HG03045 (cell line): ENCODE measurements at regions not wholly inside any gene's neighbourhood (a gene's known extent, or its start where the extent isn't known, plus 50 kb on each side); places are given as distances from the start of the nearest gene placed in this dataset.
A peak's percentile ranks its signal among the peaks of the same experiment; 100 is the strongest.
"Not testable (repeated sequence)": the region's sequence is repeated elsewhere in the genome, so short reads cannot be mapped to it uniquely, and the experiment has no call there.

Experiments used
- ATAC-seq: cut with Tn5 transposase; IDR thresholded peaks from one replicate; pipeline ENCODE4 v1.9.1; 2021; ENCODE audit warnings: mild to moderate bottlenecking, moderate library complexity; ENCODE audit not compliant: unreplicated experiment

GRCh38 chr1:79264285-79264684, 257.8 kb upstream of the ADGRL4 start:
- ATAC-seq = no peak

GRCh38 chr1:79262745-79263258, 256.3 kb upstream of the ADGRL4 start:
- no peak for ATAC-seq

GRCh38 chr1:79259390-79260336, 253.1 kb upstream of the ADGRL4 start:
- no peak for ATAC-seq

GRCh38 chr1:79255421-79255820, 248.9 kb upstream of the ADGRL4 start:
- no peak for ATAC-seq

GRCh38 chr1:79252598-79252997, 246.1 kb upstream of the ADGRL4 start:
- no peak for ATAC-seq

GRCh38 chr1:79239840-79240239, 233.3 kb upstream of the ADGRL4 start:
- no peak for ATAC-seq

- ATAC-seq = no peak
These were observed 228.9 kb upstream of the ADGRL4 start for GRCh38 chr1:79235301-79236002.

GRCh38 chr1:79232818-79233217, 226.3 kb upstream of the ADGRL4 start:
- ATAC-seq = no peak

- not testable (repeated sequence) for ATAC-seq
These were observed 224.2 kb upstream of the ADGRL4 start for GRCh38 chr1:79230751-79231150.

GRCh38 chr1:79226963-79227362, 220.4 kb upstream of the ADGRL4 start:
- no peak for ATAC-seq

- ATAC-seq = no peak
These were observed 218.0 kb upstream of the ADGRL4 start for GRCh38 chr1:79224537-79224936.

GRCh38 chr1:79220509-79220908, 214.0 kb upstream of the ADGRL4 start:
- no peak for ATAC-seq

- no peak for ATAC-seq
These were observed 208.8 kb upstream of the ADGRL4 start for GRCh38 chr1:79215311-79215710.

- ATAC-seq = no peak
These were observed 201.3 kb upstream of the ADGRL4 start for GRCh38 chr1:79207786-79208185.

- ATAC-seq = no peak
These were observed 200.8 kb upstream of the ADGRL4 start for GRCh38 chr1:79207331-79207730.

- ATAC-seq = no peak
These were observed 198.4 kb upstream of the ADGRL4 start for GRCh38 chr1:79204779-79205479.

GRCh38 chr1:79198832-79199231, 192.3 kb upstream of the ADGRL4 start:
- no peak for ATAC-seq

GRCh38 chr1:79197421-79197820, 190.9 kb upstream of the ADGRL4 start:
- ATAC-seq = no peak

- no peak for ATAC-seq
These were observed 189.7 kb upstream of the ADGRL4 start for GRCh38 chr1:79196211-79196610.

GRCh38 chr1:79193211-79194079, 186.9 kb upstream of the ADGRL4 start:
- peak; percentile 48 for ATAC-seq
